ENCODE measurements at regions not wholly inside any gene's neighbourhood (a gene's known extent, or its start where the extent isn't known, plus 50 kb on each side); places are given as distances from the start of the nearest gene placed in this dataset.

GRCh38 chr1:238196516-238196915 lies 305.8 kb upstream of the ZP4 start:
- no peaks in the 10 kb centered on the region for H3K4me1 ChIP-seq (ENCODE audit: control insufficient read depth in 2 of 2, insufficient read depth in 2 of 2, low read length in 2 of 2)
- no peak for ATAC-seq
- ChIA-PET CTCF (no interaction called here), POLR2A (no interaction called here)
- no peaks in the 10 kb centered on the region for H3K27me3 Mint-ChIP-seq
- H3K9me3 ChIP-seq (ENCODE audit: control insufficient read depth in 2 of 3, low read length in 3 of 3): no peaks in the 10 kb centered on the region
- no peak for DNase-seq
- H3K36me3 Mint-ChIP-seq: no peaks in the 10 kb centered on the region
- no peak overlapping the region for H3K27ac Mint-ChIP-seq
- no peak overlapping the region for H3K4me3 ChIP-seq (ENCODE audit: low read length)
- H3K27ac ChIP-seq (ENCODE audit: low read depth, low read length): no peak overlapping the region
- no peaks in the 10 kb centered on the region for H3K4me1 Mint-ChIP-seq
- H3K9me3 Mint-ChIP-seq: peaks cover 0 to 11% (median 4%) of the 10 kb centered on the region in 11 donors
- H3K4me3 Mint-ChIP-seq: no peak overlapping the region
- intact Hi-C loops (cut with micrococcal nuclease): no loop called here
- H3K27me3 ChIP-seq (ENCODE audit: control insufficient read depth in 2 of 2, insufficient read depth in 2 of 2, low read length in 2 of 2): no peaks in the 10 kb centered on the region
- H3K36me3 ChIP-seq (ENCODE audit: control insufficient read depth in 2 of 3, insufficient read depth in 3 of 3, low read length in 3 of 3): no peaks in the 10 kb centered on the region

DNA sequence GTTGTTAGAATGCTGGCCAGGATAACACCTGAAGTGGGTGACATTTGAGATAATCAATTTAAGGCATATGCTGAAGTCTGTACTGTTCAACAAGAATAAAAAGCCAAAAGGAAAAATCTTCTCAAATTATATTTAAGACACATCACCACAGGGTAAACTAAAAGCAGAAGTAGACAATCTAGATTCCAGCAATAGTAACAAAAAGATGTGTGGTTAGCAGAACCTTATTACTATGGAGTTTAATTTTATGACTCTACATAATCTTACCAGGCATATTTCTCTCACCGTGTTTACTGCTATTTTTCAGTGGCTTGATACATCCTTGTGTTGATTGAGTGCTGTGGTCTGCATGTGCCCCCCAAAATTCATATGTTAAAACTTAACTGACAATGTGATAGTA lies 300.4 kb upstream of the ZP4 start:
- no peaks in the 10 kb centered on the region for H3K36me3 Mint-ChIP-seq
- H3K4me1 Mint-ChIP-seq: no peaks in the 10 kb centered on the region
- no peaks in the 10 kb centered on the region for H3K27me3 Mint-ChIP-seq
- no peaks in the 10 kb centered on the region for H3K4me1 ChIP-seq (ENCODE audit: control insufficient read depth in 2 of 2, insufficient read depth in 2 of 2, low read length in 2 of 2)
- no peak for DNase-seq
- POLR2A ChIA-PET: no interaction called here
- H3K4me3 ChIP-seq (ENCODE audit: low read length): no peak overlapping the region
- no peak for ATAC-seq
- CTCF ChIA-PET: no interaction called here
- H3K36me3 ChIP-seq (ENCODE audit: control insufficient read depth in 2 of 3, insufficient read depth in 3 of 3, low read length in 3 of 3): no peaks in the 10 kb centered on the region
- no peaks in the 10 kb centered on the region for H3K27me3 ChIP-seq (ENCODE audit: control insufficient read depth in 2 of 2, insufficient read depth in 2 of 2, low read length in 2 of 2)
- H3K9me3 Mint-ChIP-seq: peaks cover 0 to 11% (median 4%) of the 10 kb centered on the region in 11 donors
- H3K9me3 ChIP-seq (ENCODE audit: control insufficient read depth in 2 of 3, low read length in 3 of 3): no peaks in the 10 kb centered on the region
- H3K4me3 Mint-ChIP-seq: no peak overlapping the region
- intact Hi-C loops (cut with micrococcal nuclease): no loop called here
- no peak overlapping the region for H3K27ac Mint-ChIP-seq
- no peak overlapping the region for H3K27ac ChIP-seq (ENCODE audit: low read depth, low read length)

- Histone ChIP-seq H3K4me3 (ENCODE audit: low read length) (no peak overlapping the region), H3K27ac (ENCODE audit: low read depth, low read length) (no peak overlapping the region), H3K36me3 (ENCODE audit: control insufficient read depth in 2 of 3, insufficient read depth in 3 of 3, low read length in 3 of 3) (no peaks in the 10 kb centered on the region), H3K9me3 (ENCODE audit: control insufficient read depth in 2 of 3, low read length in 3 of 3) (no peaks in the 10 kb centered on the region), H3K4me1 (ENCODE audit: control insufficient read depth in 2 of 2, insufficient read depth in 2 of 2, low read length in 2 of 2) (no peaks in the 10 kb centered on the region), H3K27me3 (ENCODE audit: control insufficient read depth in 2 of 2, insufficient read depth in 2 of 2, low read length in 2 of 2) (no peaks in the 10 kb centered on the region)
- no peak overlapping the region for H3K27ac Mint-ChIP-seq
- POLR2A ChIA-PET: no interaction called here
- CTCF ChIA-PET: no interaction called here
- intact Hi-C loops (cut with micrococcal nuclease): no loop called here
- no peaks in the 10 kb centered on the region for H3K27me3 Mint-ChIP-seq
- H3K4me3 Mint-ChIP-seq: no peak overlapping the region
- peaks cover 0 to 21% (median 7%) of the 10 kb centered on the region in 11 donors for H3K9me3 Mint-ChIP-seq
- ATAC-seq (no peak), DNase-seq (no peak)
- no peaks in the 10 kb centered on the region for H3K36me3 Mint-ChIP-seq
- peaks cover 0 to 1% (median 0%) of the 10 kb centered on the region in 7 donors for H3K4me1 Mint-ChIP-seq
Measured at GRCh38 chr1:238187575-238187949, 296.8 kb upstream of the ZP4 start.

DNA sequence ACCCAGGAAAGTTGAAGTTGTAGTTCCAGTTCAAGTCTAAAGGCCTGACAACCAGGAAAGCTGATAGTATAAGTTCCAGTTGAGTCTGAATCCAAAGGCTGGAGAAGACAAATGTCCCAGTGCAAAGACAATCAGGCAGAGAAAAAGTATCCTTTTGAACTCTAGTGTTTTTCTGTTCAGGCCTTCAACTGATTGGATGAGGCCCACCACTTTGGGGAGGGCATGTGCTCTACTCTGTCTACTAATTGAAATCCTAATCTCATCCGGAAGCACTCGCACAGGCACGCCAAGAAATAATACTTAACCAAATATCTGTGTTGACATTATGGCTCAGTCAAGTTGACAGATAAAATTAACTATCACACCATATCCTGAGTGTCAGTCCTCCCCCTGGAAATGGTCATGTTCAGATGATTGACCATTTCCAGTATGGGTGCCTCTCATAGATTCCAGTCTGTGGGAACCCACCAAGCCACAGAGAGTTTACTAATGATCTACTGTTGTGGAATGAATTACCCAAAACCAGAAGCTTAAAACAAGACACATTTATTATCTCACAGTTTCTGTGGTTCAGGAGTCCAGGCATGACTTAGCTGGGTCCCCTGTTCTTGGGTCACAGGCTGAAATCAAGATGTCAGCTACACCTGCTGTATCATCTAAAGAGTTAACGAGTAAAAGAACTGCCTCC lies 296.3 kb upstream of the ZP4 start:
- Mint-ChIP-seq H3K36me3 (no peaks in the 10 kb centered on the region), H3K4me1 (peaks cover 0 to 1% (median 0%) of the 10 kb centered on the region in 7 donors), H3K27ac (no peak overlapping the region), H3K27me3 (no peaks in the 10 kb centered on the region), H3K4me3 (no peak overlapping the region), H3K9me3 (peaks cover 0 to 21% (median 6%) of the 10 kb centered on the region in 11 donors)
- POLR2A ChIA-PET: no interaction called here
- DNase-seq (no peak), ATAC-seq (no peak)
- H3K4me3 ChIP-seq (ENCODE audit: low read length): no peak overlapping the region
- CTCF ChIA-PET: no interaction called here
- H3K27ac ChIP-seq (ENCODE audit: low read depth, low read length): no peak overlapping the region
- no peaks in the 10 kb centered on the region for H3K4me1 ChIP-seq (ENCODE audit: control insufficient read depth in 2 of 2, insufficient read depth in 2 of 2, low read length in 2 of 2)
- H3K9me3 ChIP-seq (ENCODE audit: control insufficient read depth in 2 of 3, low read length in 3 of 3): no peaks in the 10 kb centered on the region
- no peaks in the 10 kb centered on the region for H3K36me3 ChIP-seq (ENCODE audit: control insufficient read depth in 2 of 3, insufficient read depth in 3 of 3, low read length in 3 of 3)
- H3K27me3 ChIP-seq (ENCODE audit: control insufficient read depth in 2 of 2, insufficient read depth in 2 of 2, low read length in 2 of 2): no peaks in the 10 kb centered on the region
- intact Hi-C loops (cut with micrococcal nuclease): no loop called here

- Mint-ChIP-seq H3K9me3 (peaks cover 3 to 23% (median 9%) of the 10 kb centered on the region in 11 donors), H3K4me3 (no peak overlapping the region), H3K27me3 (no peaks in the 10 kb centered on the region), H3K36me3 (no peaks in the 10 kb centered on the region), H3K4me1 (no peaks in the 10 kb centered on the region), H3K27ac (no peak overlapping the region)
- H3K4me1 ChIP-seq (ENCODE audit: control insufficient read depth in 2 of 2, insufficient read depth in 2 of 2, low read length in 2 of 2): no peaks in the 10 kb centered on the region
- POLR2A ChIA-PET: no interaction called here
- H3K36me3 ChIP-seq (ENCODE audit: control insufficient read depth in 2 of 3, insufficient read depth in 3 of 3, low read length in 3 of 3): no peaks in the 10 kb centered on the region
- H3K27me3 ChIP-seq (ENCODE audit: control insufficient read depth in 2 of 2, insufficient read depth in 2 of 2, low read length in 2 of 2): no peaks in the 10 kb centered on the region
- ATAC-seq (no peak), DNase-seq (no peak)
- intact Hi-C loops (cut with micrococcal nuclease): no loop called here
- H3K4me3 ChIP-seq (ENCODE audit: low read length): no peak overlapping the region
- CTCF ChIA-PET: no interaction called here
- H3K9me3 ChIP-seq (ENCODE audit: control insufficient read depth in 2 of 3, low read length in 3 of 3): no peaks in the 10 kb centered on the region
- H3K27ac ChIP-seq (ENCODE audit: low read depth, low read length): no peak overlapping the region
Measured at GRCh38 chr1:238177960-238178645, 287.4 kb upstream of the ZP4 start.

GRCh38 chr1:238177351-238177750 lies 286.6 kb upstream of the ZP4 start:
- ChIA-PET CTCF (no interaction called here), POLR2A (no interaction called here)
- Histone ChIP-seq H3K27me3 (ENCODE audit: control insufficient read depth in 2 of 2, insufficient read depth in 2 of 2, low read length in 2 of 2) (no peaks in the 10 kb centered on the region), H3K27ac (ENCODE audit: low read depth, low read length) (no peak overlapping the region), H3K9me3 (ENCODE audit: control insufficient read depth in 2 of 3, low read length in 3 of 3) (no peaks in the 10 kb centered on the region), H3K36me3 (ENCODE audit: control insufficient read depth in 2 of 3, insufficient read depth in 3 of 3, low read length in 3 of 3) (no peaks in the 10 kb centered on the region), H3K4me3 (ENCODE audit: low read length) (no peak overlapping the region), H3K4me1 (ENCODE audit: control insufficient read depth in 2 of 2, insufficient read depth in 2 of 2, low read length in 2 of 2) (no peaks in the 10 kb centered on the region)
- Mint-ChIP-seq H3K4me3 (no peak overlapping the region), H3K4me1 (no peaks in the 10 kb centered on the region), H3K36me3 (no peaks in the 10 kb centered on the region), H3K27me3 (no peaks in the 10 kb centered on the region), H3K9me3 (peaks cover 2 to 19% (median 9%) of the 10 kb centered on the region in 11 donors), H3K27ac (no peak overlapping the region)
- intact Hi-C loops (cut with micrococcal nuclease): no loop called here
- DNase-seq: no peak
- no peak for ATAC-seq

DNA sequence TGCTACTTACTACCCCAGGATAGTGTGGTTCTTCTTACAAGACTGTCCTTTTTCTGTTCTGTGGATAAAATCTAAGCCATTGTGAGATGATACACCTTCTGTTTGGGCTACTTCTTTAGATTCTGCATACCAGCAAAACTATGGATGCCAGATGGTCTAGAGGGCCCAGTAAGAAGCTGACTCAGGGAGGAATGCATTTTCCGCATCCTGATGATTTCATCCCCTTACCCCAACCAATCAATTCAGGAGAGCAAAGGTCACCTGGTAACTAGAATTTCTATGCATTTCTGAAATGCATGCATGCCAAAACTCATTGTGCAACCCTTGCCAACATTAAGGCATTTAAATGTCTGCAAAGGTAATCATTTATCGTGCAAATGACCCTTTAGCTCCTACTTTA lies 285.7 kb upstream of the ZP4 start:
- Mint-ChIP-seq H3K27ac (no peak overlapping the region), H3K27me3 (no peaks in the 10 kb centered on the region), H3K4me3 (no peak overlapping the region), H3K9me3 (peaks cover under 1 to 14% (median 8%) of the 10 kb centered on the region in 11 donors), H3K36me3 (no peaks in the 10 kb centered on the region), H3K4me1 (no peaks in the 10 kb centered on the region)
- H3K36me3 ChIP-seq (ENCODE audit: control insufficient read depth in 2 of 3, insufficient read depth in 3 of 3, low read length in 3 of 3): no peaks in the 10 kb centered on the region
- no peaks in the 10 kb centered on the region for H3K9me3 ChIP-seq (ENCODE audit: control insufficient read depth in 2 of 3, low read length in 3 of 3)
- no peaks in the 10 kb centered on the region for H3K27me3 ChIP-seq (ENCODE audit: control insufficient read depth in 2 of 2, insufficient read depth in 2 of 2, low read length in 2 of 2)
- H3K27ac ChIP-seq (ENCODE audit: low read depth, low read length): no peak overlapping the region
- no peaks in the 10 kb centered on the region for H3K4me1 ChIP-seq (ENCODE audit: control insufficient read depth in 2 of 2, insufficient read depth in 2 of 2, low read length in 2 of 2)
- DNase-seq: no peak
- intact Hi-C loops (cut with micrococcal nuclease): no loop called here
- ChIA-PET POLR2A (no interaction called here), CTCF (interaction anchor here (0.6 kb wide), 1 partner anchor 1001 kb away, joined by 4 read pairs; no protein-coding TSS in a partner anchor)
- no peak for ATAC-seq
- H3K4me3 ChIP-seq (ENCODE audit: low read length): no peak overlapping the region
